HCT116 (cell line): ENCODE measurements at regions not wholly inside any gene's neighbourhood (a gene's known extent, or its start where the extent isn't known, plus 50 kb on each side); places are given as distances from the start of the nearest gene placed in this dataset.

Experiments used
- ATAC-seq: fragments of 200-7000 bp; cut with Tn5 transposase; 2 replicates; pipeline ENCODE4 v1.9.1; 2020; ENCODE audit warnings: mild to moderate bottlenecking, moderate library complexity
- BruUV-seq: library from RNA; stranded (reverse); fragments of 400-500 nt; replicated peaks from 2 replicates; lab custom pipeline; 2021; lab: Mats Ljungman, UMichigan
- CTCF ChIA-PET: fragments of 300-600 bp; sonication (Branson Sonifier 250); formaldehyde crosslinking; loops from one replicate; lab custom pipeline; 2021; ENCODE audit warnings: antibody characterized with exemption; lab: Charles Lee
- POLR2A ChIA-PET: fragments of 300-600, 350-600 bp; sonication (Branson Sonifier 250); formaldehyde crosslinking; loops from one replicate; lab custom pipeline; 2021; ENCODE audit warnings: antibody characterized with exemption; lab: Charles Lee
- RAD21 ChIA-PET, 2 experiments: fragments of 300-600 bp; sonication (Branson Sonifier 250); formaldehyde crosslinking; loops; one replicate each; lab custom pipeline; 2023; ENCODE audit warnings: low total read pairs in 2 of 2; ENCODE audit not compliant: uncharacterized antibody in 2 of 2, unreplicated experiment in 2 of 2, low non-redundant PET in 1 of 2; lab: Charles Lee
- DNase-seq: peaks from one replicate; pipeline ENCODE4 v3.0.0-alpha.2; 2010; ENCODE audit warnings: low read depth, low spot score
- H2AFZ ChIP-seq: fragments of 200-600 bp; shearing (Covaris generic), sonication (generic); 2 replicates; pipeline ENCODE4 v1.6.1; 2017; ENCODE audit warnings: low read depth, mixed run types, mixed read lengths, antibody characterized with exemption, low read length; ENCODE audit not compliant: poor library complexity, severe bottlenecking
- H3K27ac ChIP-seq: 2 replicates; pipeline ENCODE4 v1.5.1; 2012; ENCODE audit warnings: low read depth, low read length
- H3K27me3 ChIP-seq: fragments of 200-600 bp; sonication (generic); 2 replicates; pipeline ENCODE4 v1.6.1; 2016; ENCODE audit warnings: mixed run types, low read length, mixed read lengths; ENCODE audit not compliant: insufficient read depth
- H3K36me3 ChIP-seq, 2 experiments: fragments of 200-500 bp in 1 of 2; fragments of 200-600 bp in 1 of 2; sonication (Bioruptor generic) in 1 of 2; sonication (generic) in 1 of 2; 2 replicates each; pipeline versions ENCODE4 v1.5.1 to v1.6.1; 2014 to 2016; ENCODE audit warnings: low read length in 2 of 2, inconsistent platforms in 1 of 2, mixed read lengths in 1 of 2, mixed run types in 1 of 2; ENCODE audit not compliant: insufficient read depth in 2 of 2, control insufficient read depth in 1 of 2
- H3K4me1 ChIP-seq, 2 experiments: fragments of 200-600 bp in 1 of 2; sonication (generic) in 1 of 2; 2 replicates each; pipeline versions ENCODE4 v1.5.1 to v1.6.1; 2012 to 2017; ENCODE audit warnings: low read length in 2 of 2, inconsistent platforms in 1 of 2, mild to moderate bottlenecking in 1 of 2, mixed read lengths in 1 of 2, mixed run types in 1 of 2, moderate library complexity in 1 of 2; ENCODE audit not compliant: insufficient read depth in 2 of 2, control insufficient read depth in 1 of 2
- H3K4me2 ChIP-seq: fragments of 200-600 bp; sonication (generic); 2 replicates; pipeline ENCODE4 v1.6.1; 2017; ENCODE audit warnings: mixed run types, low read length, mixed read lengths
- H3K4me3 ChIP-seq, 2 experiments: fragments of 200-600 bp in 1 of 2; sonication (generic) in 1 of 2; replicated peaks in 1 of 2; 2 replicates each; pipeline ENCODE4 v1.5.1; 2011 to 2016; ENCODE audit warnings: low read length in 2 of 2, control low read depth in 1 of 2, low read depth in 1 of 2, mild to moderate bottlenecking in 1 of 2, mixed read lengths in 1 of 2, mixed run types in 1 of 2
- H3K79me2 ChIP-seq: fragments of 200-600 bp; sonication (generic); 2 replicates; pipeline ENCODE4 v1.6.1; 2017; ENCODE audit warnings: mild to moderate bottlenecking, mixed run types, low read length, moderate library complexity, mixed read lengths; ENCODE audit not compliant: insufficient read depth
- H3K9ac ChIP-seq: fragments of 200-600 bp; sonication (generic); 2 replicates; pipeline ENCODE4 v1.6.1; 2016; ENCODE audit warnings: low read length, mixed read lengths
- H3K9me2 ChIP-seq: fragments of 200-600 bp; sonication (generic), shearing (Covaris generic); 2 replicates; pipeline ENCODE4 v1.6.1; 2017; ENCODE audit warnings: mixed run types, mild to moderate bottlenecking, moderate library complexity; ENCODE audit not compliant: insufficient read depth
- H3K9me3 ChIP-seq, 2 experiments: fragments of 200-500 bp in 1 of 2; fragments of 200-600 bp in 1 of 2; sonication (Bioruptor generic) in 1 of 2; sonication (generic) in 1 of 2; 2 replicates each; pipeline ENCODE4 v1.6.1; 2014 to 2017; ENCODE audit warnings: low read length in 2 of 2, mixed read lengths in 2 of 2, inconsistent platforms in 1 of 2, low read depth in 1 of 2, mild to moderate bottlenecking in 1 of 2, mixed run types in 1 of 2, moderate library complexity in 1 of 2; ENCODE audit not compliant: control insufficient read depth in 1 of 2, insufficient read depth in 1 of 2
- H4K20me1 ChIP-seq: fragments of 200-600 bp; sonication (generic), shearing (Covaris generic); 2 replicates; pipeline ENCODE4 v1.6.1; 2017; ENCODE audit warnings: mixed run types, mild to moderate bottlenecking, moderate library complexity; ENCODE audit not compliant: insufficient read depth
- CBX3 ChIP-seq: IDR thresholded peaks from 2 replicates; pipeline ENCODE4 v1.6.1; 2012; ENCODE audit warnings: low read depth
- CEBPB ChIP-seq: IDR thresholded peaks from 2 replicates; pipeline ENCODE4 v1.6.1; 2012; ENCODE audit warnings: low read depth
- CTCF ChIP-seq, 3 experiments: fragments of 200-600 bp in 1 of 3; sonication (generic) in 1 of 3; IDR thresholded peaks in 2 of 3; conservative IDR thresholded peaks in 1 of 3; 2 replicates each; pipeline ENCODE4 v1.5.1; 2012 to 2017; ENCODE audit warnings: low read depth in 2 of 3, low read length in 2 of 3, antibody characterized with exemption in 1 of 3, borderline replicate concordance in 1 of 3, control low read depth in 1 of 3, mild to moderate bottlenecking in 1 of 3, mixed read lengths in 1 of 3, mixed run types in 1 of 3, moderate library complexity in 1 of 3; ENCODE audit not compliant: insufficient read depth in 1 of 3
- ELF1 ChIP-seq: IDR thresholded peaks from 2 replicates; pipeline ENCODE4 v1.6.1; 2012; ENCODE audit warnings: low read depth, borderline replicate concordance
- EZH2 ChIP-seq: fragments of 200-600 bp; sonication (generic); IDR thresholded peaks from 2 replicates; pipeline ENCODE4 v1.6.1; 2017; ENCODE audit warnings: antibody characterized with exemption, mixed run types
- EZH2phosphoT487 ChIP-seq: fragments of 200-600 bp; IDR thresholded peaks from 2 replicates; pipeline ENCODE4 v1.6.1; 2018; ENCODE audit warnings: antibody characterized with exemption, borderline replicate concordance
- FOSL1 ChIP-seq: IDR thresholded peaks from 2 replicates; pipeline ENCODE4 v1.6.1; 2012; ENCODE audit warnings: low read depth
- JUND ChIP-seq: IDR thresholded peaks from 2 replicates; pipeline ENCODE4 v1.6.1; 2012
- POLR2A ChIP-seq: IDR thresholded peaks from 2 replicates; pipeline ENCODE4 v1.7.0; 2011; ENCODE audit warnings: borderline replicate concordance; ENCODE audit not compliant: insufficient read depth, insufficient read length; ENCODE audit errors: extremely low read depth
- RAD21 ChIP-seq: IDR thresholded peaks from 2 replicates; pipeline ENCODE4 v1.6.1; 2012; ENCODE audit warnings: low read depth, mild to moderate bottlenecking
- REST ChIP-seq: IDR thresholded peaks from 2 replicates; pipeline ENCODE4 v1.6.1; 2012; ENCODE audit warnings: low read depth
- SP1 ChIP-seq: IDR thresholded peaks from 2 replicates; pipeline ENCODE4 v1.6.1; 2012; ENCODE audit warnings: low read depth
- SRF ChIP-seq: IDR thresholded peaks from 2 replicates; pipeline ENCODE4 v1.6.1; 2012; ENCODE audit warnings: low read depth
- TCF7L2 ChIP-seq: IDR thresholded peaks from 2 replicates; pipeline ENCODE4 v1.7.0; 2011; ENCODE audit warnings: borderline replicate concordance, inconsistent platforms; ENCODE audit not compliant: insufficient read depth, insufficient read length; ENCODE audit errors: extremely low read depth
- ZBTB33 ChIP-seq: IDR thresholded peaks from 2 replicates; pipeline ENCODE4 v1.6.1; 2011; ENCODE audit warnings: mild to moderate bottlenecking, low read length, moderate library complexity; ENCODE audit not compliant: insufficient replicate concordance; ENCODE audit errors: extremely low read depth
- ZFX ChIP-seq: fragments of 450-650 bp; IDR thresholded peaks from 2 replicates; pipeline ENCODE4 v1.6.1; 2017
- intact Hi-C: fragments of 100-400 bp; cut with micrococcal nuclease; formaldehyde crosslinking; loops from 2 replicates; pipeline ENCODE4 v1.10.0; 2022

GRCh38 chr22:27507111-27507611 is 294.4 kb downstream of the MN1 start:
- DNase-seq (no peak), ATAC-seq (no peak)
- Histone ChIP-seq H3K27me3 (peaks cover 13% of the 10 kb centered on the region; the same call in 1 of the 2 replicates), H3K9me2 (no peaks in the 10 kb centered on the region), H2AFZ (no peak overlapping the region), H3K4me2 (no peak overlapping the region), H3K9ac (no peak overlapping the region), H4K20me1 (no peaks in the 10 kb centered on the region), H3K79me2 (no peaks in the 10 kb centered on the region), H3K4me3 (no peak overlapping the region), H3K36me3 (no peaks in the 10 kb centered on the region), H3K4me1 (no peaks in the 10 kb centered on the region), H3K9me3 (0 out of 4 replicates have a peak, but pooled peaks cover 0 to 4% of the 10 kb centered on the region in 2 experiments), H3K27ac (no peak overlapping the region)
- POLR2A ChIA-PET: no interaction called here
- intact Hi-C loops: no loop called here
- RAD21 ChIA-PET: no interaction called here
- TF ChIP-seq EZH2phosphoT487 (no peak), JUND (no peak), POLR2A (no peak), ELF1 (no peak), EZH2 (no peak), ZBTB33 (no peak), FOSL1 (no peak), CEBPB (no peak), TCF7L2 (no peak), SRF (no peak), ZFX (no peak), RAD21 (no peak), CBX3 (no peak), SP1 (no peak), REST (no peak), CTCF (IDR thresholded peaks at IDR 0.05 in 2 of 3, conservative IDR thresholded peaks at IDR 0.05 in 1 of 3; ENCODE audit: borderline replicate concordance in 1 of 3, insufficient read depth in 1 of 3, low read depth in 2 of 3, low read length in 2 of 3) (no peak)
- no TSS peak for BruUV-seq
- CTCF ChIA-PET: no interaction called here
